ENCODE measurements at regions not wholly inside any gene's neighbourhood (a gene's known extent, or its start where the extent isn't known, plus 50 kb on each side); places are given as distances from the start of the nearest gene placed in this dataset.

DNA sequence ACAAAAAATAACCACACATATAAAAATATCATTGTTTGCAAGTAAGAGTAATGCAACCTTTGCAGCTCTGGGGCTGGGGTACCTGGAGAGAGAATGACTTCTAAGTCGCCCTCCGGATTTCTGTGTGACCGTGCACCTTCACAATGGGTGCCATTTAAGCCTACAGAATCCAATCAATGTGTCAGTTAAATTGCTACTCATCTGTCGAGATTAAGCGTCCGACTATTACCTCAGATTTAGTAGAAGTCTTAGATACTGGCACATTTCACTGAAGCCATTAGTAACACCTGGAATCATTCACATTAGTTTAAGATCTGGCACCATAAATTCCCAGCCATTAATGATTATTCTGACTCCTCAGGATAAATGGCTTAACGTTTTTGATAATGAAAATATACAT lies 507.3 kb upstream of the MGMT start:
- no peak for DNase-seq

DNA sequence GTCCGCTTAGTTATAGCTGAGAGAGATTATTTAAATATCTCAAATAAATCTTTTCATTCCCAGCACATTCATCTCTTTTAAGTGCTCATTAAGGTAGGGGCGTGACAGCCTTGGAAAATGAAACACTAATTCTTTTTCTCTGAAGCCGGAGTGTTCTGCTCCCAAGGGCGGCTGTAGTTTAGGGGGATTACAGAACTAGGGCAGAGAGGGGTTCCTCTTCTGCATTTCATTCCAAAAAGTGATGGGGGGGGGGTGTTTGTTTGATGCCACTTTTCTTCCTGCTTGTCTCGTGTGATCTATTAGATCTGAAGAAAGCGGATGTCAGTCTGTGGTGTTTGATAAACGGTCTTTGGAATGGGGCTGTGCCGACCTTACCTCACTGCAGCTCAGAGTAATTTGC lies 506.5 kb upstream of the MGMT start:
- DNase-seq = no peak

DNA sequence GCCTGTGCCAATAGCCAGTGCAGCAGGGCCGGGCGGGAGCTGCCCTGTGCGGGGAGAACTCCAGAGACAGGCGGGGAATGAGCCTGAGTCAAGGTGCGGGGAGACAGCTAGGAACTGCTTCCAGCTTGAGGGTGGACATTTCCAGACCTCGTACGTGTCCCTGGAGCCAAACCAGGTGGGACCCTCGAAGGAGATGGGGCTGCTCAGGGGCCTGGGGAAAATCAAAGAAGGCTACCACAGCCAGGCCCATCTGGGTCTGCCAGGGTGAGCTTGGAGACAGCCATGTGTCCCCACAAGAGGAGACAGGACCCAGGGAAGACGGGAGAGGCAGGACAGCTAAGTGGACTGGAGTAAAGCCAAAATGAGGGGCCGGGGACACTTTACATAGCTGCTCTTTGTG lies 504.9 kb upstream of the MGMT start:
- no peak for DNase-seq

DNA sequence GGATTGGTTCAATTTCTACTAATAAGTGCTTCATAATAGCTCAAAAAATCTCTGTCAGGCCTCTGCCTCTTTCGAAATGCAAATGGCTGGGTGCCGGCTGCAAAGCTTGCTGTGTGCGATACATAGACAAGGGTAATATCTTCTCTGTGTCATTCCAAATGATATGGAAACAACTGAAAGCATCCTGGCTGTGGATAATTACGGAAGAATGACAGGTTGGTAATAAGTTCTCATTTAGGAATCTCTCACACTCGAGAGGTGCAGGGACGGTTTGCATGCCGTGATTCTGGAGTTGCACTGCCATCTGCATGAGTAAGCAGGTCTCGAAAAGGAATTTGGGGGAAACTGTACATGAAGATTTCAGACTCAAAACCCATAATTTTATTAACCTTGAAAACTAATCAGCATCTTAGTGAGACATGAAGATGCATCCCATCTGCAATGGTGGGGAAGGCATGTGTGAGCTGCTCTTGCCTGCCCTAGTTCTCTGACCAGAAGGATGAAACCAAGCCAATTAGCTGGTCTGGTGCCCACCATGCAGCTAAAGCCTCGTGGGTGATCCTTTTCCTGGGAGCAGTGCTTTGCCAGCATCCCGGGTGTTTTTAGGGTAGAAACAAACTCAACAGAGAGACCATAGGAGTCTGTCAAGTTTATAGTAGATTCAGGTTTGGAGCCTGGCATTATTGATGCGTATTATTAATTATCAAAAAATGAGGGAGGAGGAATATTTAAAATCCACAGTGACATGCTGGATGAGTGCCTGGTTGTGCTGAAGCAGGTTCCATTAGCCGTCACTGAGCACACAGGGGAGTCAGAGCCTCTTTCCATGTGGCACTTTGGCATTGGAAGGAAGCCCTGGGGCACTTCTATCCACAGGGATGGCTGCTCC lies 503.6 kb upstream of the MGMT start:
- DNase-seq = no peak

DNA sequence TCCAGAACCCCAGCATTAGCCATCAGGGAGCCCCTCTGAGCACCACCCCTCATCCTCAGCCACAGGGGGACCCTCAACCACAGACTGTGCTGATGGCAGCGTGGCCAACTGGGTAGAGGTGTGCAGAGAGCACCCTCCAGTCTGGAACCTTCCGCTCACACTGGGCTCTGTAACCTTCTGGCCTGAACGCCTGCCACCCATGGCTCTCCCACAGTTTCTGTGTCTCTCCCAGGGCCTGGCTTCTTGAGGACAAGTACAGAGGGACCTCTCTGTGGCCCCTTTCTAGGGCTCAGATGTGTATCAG lies 503.0 kb upstream of the MGMT start:
- DNase-seq = no peak

DNA sequence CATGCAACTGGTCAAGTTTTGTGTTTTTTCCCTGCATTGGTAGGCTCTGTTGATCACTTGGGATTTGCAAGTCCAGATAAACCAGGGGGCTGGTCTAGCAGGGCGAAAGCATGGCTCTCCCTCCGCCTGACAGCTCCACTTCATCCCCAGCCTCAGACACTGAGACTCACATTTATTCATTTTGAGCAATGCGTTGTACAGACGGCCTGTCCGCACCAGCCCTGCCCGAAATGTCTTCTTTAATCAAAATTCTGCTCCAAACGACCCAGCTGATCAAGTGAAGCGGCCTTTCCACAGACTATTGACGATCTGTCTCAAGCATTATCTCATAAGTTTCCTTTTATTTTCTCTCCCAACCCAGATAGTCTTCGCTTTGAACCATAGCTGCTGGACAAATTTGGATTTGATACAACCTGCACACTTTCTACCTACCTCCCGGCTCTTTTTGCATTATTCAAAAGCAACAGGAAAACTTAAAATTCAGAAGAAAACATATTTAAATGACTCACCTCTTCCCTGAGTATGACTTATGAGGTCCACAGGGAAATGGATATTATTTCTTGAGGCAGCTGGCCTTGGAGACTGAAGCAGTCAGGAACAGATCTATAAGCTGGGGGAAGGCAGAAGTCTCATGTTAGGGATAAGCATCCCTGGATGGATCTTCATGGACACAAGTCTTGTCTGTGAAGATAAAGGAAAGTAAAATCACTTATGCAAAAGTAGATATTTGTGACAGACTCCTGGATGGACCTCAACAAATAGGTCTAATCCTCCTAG lies 498.9 kb upstream of the MGMT start:
- no peak for DNase-seq

DNA sequence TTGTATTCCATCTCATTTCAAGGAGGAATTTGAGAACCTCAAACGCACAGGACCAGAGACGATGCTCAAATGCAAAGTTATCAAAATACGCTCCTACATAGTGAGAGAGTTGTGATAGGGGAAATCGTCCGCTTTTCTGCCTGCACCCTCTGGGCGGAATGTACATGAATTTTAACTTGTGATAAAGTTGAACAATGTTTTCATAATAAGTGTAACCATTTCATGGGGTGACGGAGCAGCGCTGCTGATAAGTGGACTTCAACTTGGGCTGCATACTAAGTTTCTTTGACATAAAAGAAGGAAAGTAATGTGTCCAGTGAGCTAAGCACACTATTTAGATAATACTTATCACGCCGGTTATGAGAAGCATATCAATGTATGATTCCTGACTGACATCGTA lies 497.5 kb upstream of the MGMT start:
- no peak for DNase-seq

DNA sequence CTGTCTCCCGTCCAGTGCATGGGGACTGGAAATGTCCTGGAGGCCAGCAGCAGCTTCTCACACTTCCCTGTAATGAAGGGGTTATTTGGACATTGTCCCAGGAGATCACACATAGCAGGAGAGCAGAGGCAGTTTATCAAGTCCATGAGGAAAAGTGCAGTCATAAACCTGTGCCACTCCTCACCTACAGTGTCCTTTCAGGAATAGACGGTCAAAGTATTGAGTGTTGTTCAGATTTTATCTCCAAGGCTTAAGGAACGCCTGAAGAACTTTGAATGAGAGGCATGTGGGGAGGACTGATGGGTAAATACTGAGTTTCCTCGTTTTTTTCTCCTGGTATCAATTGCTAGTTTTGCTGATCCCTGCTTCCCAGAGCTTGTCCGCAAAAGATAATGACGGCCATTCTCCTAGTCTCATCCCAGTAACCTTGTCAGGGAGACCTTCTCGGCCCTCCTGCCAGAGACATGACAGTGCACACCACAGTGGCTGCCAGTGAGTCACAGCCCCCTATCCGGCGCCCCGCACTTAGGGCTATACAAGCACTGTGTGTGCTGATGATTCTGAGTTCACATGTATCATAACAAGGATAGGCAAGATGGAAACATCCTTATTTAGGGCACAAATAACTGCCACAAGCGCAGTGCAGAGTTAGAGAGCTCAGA lies 495.5 kb upstream of the MGMT start:
- DNase-seq = no peak

DNA sequence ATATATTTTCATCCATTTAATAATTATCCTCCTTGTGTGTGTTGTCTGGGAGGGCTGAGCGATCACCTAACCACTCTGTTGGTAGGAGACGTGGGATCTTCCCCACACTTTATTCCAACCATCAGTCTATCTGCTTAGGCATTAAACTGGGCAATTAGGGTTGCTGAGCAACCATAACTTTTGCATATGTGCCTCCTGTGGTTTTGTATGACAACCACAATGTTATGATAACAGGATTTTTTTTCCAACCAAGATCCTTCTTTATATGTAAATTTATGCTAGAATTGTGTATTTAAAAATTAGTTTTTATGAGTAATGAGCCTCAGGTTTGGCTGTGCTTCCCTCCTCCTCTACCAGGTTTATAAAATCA lies 495.0 kb upstream of the MGMT start:
- DNase-seq = no peak

DNA sequence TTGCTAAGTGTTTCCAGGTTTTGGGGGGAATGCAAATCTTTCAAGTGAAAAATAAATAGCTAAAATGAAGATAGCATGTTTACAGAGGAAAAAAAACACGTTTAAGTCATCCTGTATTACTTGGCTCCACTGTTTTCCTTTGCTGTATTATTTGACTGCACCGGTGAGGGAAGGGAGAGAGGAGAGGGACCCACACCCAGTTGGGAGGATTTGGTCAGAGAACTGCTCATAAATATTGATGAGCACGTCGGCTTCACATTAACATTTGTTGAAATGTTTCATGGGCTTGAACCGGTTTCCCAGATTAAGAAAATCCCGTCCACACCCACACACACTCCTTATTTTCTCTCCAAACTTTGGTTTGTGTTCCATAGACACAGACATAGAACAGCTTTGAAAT lies 493.8 kb upstream of the MGMT start:
- DNase-seq = no peak

DNA sequence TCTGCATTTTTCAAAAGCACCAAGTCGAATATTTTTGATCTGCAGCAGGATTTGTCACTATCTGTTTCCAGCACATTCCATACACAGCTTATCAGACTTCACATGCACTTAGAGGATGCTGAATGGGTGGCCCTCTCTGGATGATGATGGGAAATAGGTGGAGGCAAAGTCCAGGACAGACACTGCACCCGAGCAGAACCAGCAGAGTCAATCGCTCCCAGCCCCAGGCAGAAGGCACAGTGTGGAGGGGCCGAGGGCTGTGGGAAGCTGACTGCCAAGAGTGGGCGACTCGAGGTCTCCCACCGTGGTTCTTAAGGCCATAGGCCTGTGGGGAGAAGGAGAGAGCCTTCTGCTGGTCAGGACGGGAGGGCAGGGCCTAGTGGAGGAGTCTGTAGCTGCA lies 490.2 kb upstream of the MGMT start:
- no peak for DNase-seq

DNA sequence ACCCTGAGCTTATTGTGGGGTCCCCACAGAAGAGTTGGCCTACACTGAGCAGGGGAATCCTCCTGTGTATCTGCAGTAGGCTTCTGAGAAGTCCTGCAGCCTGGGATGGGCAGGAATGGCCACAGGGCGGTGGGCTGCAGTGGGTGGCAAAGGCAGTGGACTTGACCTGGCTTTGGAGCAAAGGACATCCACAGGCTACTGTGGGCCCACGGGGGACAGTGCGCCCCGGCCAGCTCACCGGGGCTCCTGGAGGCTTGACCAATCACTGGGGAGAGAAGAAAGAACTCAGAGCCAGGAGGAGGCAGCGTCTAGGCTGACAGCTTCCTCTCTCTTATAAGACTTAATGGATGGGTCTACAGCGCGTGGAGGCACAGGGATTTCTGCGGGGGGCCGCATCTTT lies 488.8 kb upstream of the MGMT start:
- DNase-seq = no peak

DNA sequence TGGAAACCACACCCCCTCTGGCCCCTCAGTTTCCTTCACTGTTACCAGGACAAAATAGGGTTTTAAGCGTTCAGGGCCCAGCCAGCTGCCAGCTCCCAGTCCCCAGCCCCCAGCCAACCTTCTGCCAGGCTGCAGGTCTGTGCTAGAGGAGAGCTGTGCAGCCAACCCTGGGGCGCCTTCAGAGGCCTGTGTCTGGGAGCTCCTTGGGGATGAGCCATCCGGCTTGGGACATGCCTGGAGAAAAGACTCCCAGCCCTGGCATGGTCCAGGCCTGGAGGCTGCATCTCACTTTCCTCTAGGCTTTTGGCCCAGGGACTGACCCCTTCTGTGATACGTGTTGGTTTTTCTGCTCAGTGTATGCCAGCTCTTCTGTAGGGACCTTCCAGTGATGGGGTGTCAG lies 487.6 kb upstream of the MGMT start:
- no peak for DNase-seq

DNA sequence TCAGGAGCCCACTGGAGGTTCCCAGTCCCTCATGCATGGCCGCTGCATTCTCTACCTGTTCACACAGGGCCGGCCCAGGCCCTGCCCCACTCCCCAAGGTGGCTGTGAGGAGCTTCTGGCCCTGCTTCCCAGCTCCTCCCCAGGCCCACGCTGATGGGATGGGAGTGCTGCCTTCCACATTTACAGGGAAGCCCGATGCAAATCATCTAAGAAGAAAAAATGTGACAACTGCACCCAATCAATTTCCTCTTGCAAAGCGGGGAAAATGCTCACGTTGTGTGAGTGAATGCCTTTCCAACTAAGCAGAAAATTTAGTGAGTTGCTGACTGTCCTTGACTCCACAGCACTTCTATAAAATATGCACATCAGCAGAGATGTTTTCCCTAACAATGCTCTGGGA lies 485.8 kb upstream of the MGMT start:
- DNase-seq = no peak

DNA sequence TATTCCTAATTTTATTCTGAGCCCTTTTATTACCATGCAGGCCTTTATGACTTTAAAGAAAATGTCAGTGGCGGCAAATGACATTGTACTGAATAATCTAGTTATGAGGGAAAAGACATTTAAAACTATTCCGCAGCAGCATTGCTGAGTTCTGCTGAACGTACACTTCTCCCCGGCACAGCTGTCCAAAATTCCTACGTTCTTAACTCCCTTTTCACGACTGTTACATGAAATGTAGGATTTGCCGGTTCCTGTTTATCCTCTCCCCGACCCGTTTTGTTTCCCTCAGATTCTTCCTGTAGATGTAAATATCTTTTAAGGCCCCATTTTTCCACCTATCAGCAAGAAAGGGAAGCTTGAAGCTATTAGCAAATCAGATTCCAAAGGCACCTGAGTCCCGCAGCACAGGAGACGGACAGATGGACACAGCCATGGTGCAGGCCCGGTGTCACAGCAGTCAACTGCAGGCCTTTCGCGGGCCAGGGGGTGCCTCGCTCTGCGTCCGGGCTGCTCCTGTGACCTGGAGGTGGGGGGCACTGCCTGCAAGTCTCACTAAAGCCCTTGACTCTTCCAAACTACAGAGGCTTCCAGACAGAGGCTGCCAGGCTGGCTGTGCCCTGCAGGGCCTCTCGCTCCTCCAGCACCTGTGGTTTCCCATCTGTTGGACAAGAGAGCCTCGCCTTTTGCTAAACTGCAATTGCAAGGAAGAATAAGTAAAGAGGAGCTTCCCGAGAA lies 485.0 kb upstream of the MGMT start:
- no peak for DNase-seq

DNA sequence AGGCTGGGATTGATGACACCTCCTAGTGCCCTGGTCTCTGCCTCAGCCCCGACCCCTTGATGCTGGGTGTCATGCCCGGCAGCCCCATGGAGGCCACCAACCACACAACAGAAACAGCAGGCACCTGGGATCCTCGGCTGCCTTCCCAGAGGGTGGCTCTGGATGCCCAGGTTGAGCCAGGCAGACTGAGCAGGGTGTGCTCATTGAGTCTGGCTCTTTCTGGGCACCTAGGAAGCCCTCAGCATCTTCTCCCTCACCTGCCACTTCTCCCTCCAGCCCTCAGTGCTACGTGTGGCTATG lies 484.5 kb upstream of the MGMT start:
- DNase-seq = no peak

DNA sequence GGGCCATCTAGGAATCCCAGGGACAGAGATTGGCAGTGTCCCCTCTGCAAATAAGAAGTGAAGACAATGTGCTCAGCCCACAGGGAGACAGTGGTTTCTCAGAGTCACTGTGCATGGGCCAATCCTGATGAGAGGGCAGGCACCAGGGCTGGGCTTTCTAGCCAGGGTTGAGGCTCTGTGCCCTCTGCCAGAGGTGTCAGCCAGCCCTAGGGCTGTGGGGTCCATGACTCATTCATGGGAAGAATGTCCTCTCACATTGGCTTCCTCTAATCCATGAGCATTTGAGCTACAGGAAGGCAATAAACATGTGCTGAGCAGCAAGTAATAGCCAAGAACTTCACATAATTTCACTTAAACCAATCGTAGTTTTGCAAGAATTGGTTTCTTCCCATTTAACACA lies 482.0 kb upstream of the MGMT start:
- DNase-seq = no peak

DNA sequence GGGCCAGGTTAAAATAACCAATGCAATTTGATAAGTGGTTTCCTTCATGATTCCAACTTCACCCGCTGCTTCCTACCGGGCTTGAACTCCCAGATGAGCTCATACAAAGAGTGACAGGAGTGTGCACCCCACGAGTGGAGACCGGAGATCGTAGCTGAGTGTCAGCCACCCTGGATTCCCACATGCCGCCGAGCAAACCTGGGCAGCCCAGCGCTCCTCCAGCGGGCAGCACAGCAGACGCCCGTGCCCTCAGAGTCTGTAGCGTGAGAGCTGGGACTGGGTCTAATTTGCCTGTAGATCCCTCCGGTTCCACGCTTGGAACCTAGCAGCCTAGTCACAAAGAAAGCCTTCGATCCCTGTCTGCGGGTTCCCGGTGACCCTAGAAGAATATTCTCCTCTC lies 476.1 kb upstream of the MGMT start:
- no peak for DNase-seq

DNA sequence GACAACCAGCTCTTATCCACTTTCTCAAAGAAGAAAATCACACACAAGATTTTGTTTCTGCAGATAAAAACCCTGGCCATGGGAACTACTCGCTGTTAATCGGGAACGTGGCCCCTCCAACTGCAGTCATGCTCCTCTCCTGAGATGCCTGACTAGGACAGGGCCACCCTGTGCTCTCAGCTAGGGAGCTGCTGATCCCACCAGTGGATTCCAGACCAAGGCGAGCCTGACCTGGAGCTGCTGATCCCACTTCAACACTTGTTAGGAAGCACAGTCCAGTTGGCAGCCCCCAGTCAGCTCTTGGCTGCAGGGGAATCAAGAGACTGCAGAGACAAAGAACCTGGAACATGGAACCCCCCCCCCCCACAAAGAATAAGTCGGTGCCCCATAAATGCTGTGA lies 474.3 kb upstream of the MGMT start:
- no peak for DNase-seq

DNA sequence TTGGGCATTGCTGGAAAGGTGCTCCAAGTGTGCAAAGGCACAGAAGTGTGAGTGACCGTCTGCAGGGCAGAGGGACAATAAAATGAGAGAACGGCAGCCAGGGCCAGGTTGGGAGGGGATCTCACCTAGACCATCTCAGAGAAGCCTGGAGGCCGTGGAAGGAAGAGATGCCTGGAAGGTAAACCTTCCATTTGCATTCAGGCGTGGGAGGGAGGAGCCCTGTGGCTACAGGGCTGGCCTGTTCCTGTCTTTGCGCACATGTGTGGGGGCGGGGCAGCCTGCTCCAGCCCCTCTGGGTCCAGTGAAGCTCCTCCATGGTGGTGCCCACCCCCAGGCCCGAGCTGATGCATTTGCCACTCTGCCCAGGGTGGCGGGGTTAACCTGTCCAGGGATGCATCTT lies 473.6 kb upstream of the MGMT start:
- no peak for DNase-seq

DNA sequence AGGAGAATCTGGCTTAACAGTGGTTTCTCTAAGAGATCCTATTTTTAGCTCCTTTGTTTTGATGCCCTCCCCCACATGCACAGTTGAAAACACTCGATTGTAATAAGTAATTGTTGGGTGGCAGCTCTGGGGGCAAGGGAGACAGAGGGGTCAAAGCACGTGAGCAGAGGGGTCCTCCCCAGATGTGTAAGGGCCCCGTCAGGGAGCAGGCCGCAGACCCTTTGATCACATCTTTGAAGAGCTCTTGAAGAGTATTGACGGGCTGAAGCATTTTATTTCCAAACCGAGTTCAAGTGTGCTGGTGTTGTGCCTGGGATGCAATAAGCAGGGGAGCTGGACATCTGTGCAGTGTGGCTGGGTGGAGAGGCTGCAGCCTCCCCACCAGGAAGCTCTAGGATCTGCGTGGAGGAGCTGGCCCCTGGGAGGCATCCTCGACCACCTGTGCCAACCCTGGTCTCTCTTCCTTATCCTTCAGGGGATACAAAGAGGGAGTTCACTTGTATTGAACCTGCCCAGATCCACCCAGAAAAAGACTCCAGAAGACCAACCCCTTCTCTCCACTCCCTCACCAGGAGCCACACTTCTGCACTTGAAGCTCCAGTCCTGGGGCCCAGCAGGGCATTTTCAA lies 473.0 kb upstream of the MGMT start:
- no peak for DNase-seq

DNA sequence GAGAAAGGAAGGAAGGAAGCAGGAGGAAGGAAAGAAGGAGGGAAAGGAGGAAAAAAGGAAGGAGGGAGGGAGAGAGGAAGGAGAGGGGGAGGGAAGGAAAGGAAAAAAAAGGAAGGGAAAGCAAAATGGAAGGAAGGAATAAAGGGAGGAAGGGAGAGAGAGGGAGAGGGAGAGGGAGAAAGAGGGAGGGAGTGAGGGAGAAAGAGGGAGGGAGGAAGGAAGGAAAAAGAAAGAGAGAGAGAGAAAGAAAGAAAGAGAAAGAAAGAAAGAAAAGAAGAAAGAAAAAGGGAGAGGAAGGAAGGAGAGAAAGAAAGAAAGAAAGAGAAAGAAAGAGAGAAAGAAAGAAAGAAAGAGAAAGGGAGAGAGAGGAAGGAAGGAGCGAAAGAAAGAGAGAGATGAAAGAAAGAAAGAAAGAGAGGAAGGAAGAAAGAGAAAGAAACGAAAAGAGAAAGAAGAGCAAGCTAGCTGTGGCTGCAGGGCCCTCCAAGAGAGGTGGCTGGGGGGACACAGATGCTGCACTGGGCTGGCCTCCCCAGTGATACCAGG lies 472.4 kb upstream of the MGMT start:
- no peak for DNase-seq

DNA sequence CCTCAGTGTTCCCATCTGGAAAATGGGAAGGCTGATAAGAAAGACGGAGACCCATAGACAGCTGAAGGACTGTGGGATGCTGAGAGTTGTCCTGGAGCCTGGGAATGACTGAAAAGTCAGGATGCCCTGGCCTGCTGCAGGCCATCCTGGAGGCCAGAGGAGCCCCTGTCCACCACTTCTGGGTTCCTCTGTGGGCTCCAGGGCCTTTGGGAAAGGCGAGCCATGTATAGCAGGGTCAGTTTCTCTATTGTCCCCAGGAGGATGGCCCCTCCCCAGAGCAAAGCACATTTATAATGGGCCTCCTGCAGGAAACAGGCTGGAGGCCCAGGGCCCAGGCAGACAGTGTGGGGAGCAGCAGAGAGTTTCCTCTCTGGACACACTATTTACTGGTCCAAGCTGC lies 471.4 kb upstream of the MGMT start:
- no peak for DNase-seq
